ENCODE measurements at regions not wholly inside any gene's neighbourhood (a gene's known extent, or its start where the extent isn't known, plus 50 kb on each side); places are given as distances from the start of the nearest gene placed in this dataset.

DNA sequence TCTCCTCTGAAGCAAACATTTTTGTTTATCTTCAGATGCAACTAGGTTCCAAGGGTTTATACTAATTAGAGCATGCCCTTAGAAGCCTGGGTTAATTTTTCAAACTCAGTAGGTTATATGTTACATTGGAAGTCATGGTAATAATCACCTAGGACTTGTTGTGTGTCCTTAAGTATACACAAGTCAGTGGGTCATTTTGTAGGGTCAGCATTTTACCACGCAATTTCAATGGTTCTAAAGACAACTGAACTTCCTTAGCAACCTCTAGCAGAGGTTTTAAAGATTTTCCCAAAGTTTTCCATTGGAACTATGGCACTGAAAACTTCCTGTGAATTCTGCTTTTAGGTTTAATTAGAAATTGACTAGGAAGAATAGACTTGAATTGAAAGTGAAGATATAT is 99.6 kb upstream of the NANOGP8 start:
- TF ChIP-seq, protein P1, sequence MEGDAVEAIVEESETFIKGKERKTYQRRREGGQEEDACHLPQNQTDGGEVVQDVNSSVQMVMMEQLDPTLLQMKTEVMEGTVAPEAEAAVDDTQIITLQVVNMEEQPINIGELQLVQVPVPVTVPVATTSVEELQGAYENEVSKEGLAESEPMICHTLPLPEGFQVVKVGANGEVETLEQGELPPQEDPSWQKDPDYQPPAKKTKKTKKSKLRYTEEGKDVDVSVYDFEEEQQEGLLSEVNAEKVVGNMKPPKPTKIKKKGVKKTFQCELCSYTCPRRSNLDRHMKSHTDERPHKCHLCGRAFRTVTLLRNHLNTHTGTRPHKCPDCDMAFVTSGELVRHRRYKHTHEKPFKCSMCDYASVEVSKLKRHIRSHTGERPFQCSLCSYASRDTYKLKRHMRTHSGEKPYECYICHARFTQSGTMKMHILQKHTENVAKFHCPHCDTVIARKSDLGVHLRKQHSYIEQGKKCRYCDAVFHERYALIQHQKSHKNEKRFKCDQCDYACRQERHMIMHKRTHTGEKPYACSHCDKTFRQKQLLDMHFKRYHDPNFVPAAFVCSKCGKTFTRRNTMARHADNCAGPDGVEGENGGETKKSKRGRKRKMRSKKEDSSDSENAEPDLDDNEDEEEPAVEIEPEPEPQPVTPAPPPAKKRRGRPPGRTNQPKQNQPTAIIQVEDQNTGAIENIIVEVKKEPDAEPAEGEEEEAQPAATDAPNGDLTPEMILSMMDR (IDR thresholded peaks at IDR 0.05; ENCODE audit: insufficient read depth, low read depth, low read length) = no peak
- no peak for TF ChIP-seq EZH2 (IDR thresholded peaks at IDR 0.05; ENCODE audit: insufficient read depth, low read length)
